HG03196 (cell line): ENCODE measurements at regions not wholly inside any gene's neighbourhood (a gene's known extent, or its start where the extent isn't known, plus 50 kb on each side); places are given as distances from the start of the nearest gene placed in this dataset.
"Not testable (repeated sequence)": the region's sequence is repeated elsewhere in the genome, so short reads cannot be mapped to it uniquely, and the experiment has no call there.

ENCODE experiments used
- ATAC-seq: cut with Tn5 transposase; IDR thresholded peaks from one replicate; pipeline ENCODE4 v1.9.1; 2021; ENCODE audit not compliant: unreplicated experiment

DNA sequence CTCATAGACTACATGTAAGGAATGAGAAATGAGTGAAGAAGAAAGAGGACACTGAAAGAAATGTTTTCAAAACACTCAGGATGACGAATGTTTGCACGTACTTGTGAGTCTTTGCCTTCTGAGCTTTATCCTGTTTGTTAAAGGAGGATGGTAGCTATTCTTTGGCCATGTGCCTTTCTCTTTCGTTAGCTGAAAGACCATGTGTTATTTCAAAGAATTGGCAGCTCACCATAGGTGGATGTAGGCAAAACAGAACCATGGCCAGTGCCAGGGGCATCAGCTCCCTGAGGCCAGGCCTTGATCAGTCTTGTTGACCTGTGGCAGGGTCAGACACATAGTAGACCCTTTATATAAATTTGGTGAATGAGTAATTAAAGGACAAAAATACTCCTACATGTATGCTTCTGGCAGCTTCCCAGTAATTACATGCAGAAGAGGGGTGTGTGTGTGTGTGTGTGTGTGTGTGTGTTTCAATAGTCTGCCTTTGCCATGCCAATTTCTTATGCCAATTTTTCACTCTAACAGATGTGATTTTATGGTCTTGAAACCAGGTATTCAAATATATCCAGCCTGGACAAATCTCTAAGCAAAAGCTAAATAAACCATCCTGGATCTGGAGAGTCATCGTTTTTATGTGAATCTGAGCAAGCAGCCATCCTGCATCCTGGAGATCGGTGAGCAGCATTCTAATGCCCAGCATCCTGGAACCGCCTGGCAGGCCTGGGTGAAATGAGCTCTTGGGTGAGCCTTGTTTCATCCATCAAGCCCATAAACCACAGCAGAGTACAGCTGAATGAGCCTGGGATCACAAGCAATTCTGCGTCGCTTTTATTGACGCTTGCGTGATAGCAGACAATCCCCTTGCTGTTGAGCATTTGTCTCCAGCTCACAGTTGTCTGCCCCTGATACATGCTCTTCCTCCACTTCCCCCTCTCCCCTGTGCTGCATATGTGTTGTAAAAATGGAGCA lies 475.4 kb downstream of the MED10 start:
- ATAC-seq: no peak

DNA sequence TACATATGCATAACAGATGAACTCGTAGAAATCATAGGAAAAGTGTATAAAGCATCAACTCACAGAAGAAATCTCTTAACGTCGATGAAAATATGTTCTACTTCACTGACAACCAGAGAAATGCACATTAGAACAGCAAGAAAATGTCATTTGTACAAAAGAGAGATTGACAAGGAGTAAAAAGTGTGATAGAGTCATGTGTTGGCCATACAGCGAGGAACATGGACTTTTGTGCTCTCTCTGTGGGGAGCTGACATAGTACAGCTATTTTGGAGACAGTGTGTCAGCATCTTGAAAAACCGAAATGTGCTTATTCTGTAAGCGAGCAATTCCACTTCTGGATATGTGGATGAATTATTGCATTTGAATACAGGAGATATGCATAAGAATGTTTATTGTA lies 477.9 kb downstream of the ICE1 start:
- ATAC-seq: no peak

DNA sequence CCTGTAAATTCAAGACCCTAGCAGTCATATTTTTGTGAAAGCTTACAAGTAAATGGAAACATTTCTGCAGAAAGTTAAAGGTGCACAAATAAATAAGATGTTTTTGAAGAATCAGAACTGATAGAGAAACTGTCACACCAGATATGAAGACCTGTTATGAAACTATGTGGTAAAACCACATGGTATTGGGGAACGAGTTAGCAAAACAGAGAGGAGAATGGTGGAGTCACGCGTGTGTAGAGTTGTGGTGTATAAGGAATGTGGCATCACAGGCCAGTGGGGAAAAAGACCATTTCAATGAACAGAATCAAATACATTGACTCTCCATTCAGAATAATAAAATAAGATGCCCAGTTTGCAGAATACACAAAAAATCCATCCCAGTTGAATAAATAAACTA lies 477.2 kb downstream of the ICE1 start:
- no peak for ATAC-seq

DNA sequence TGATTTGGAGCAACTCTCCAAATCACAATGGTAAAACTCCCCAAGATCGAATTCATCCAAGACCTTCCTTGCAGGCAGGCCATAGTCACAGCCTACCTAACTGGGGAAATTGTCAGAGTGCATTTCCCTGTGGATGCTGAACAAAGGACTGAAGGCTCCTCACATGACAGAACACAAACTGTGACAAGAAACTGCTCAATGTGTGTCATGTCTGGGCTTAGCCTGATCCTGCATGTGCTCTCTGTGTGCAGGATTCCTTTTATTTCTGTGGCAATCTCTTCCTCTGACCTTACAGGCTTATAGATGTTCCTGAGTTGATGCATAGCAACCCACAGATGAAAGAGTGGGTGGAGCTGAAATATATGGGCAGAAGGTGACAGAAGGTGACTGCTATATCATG lies 465.8 kb downstream of the ICE1 start:
- no peak for ATAC-seq

DNA sequence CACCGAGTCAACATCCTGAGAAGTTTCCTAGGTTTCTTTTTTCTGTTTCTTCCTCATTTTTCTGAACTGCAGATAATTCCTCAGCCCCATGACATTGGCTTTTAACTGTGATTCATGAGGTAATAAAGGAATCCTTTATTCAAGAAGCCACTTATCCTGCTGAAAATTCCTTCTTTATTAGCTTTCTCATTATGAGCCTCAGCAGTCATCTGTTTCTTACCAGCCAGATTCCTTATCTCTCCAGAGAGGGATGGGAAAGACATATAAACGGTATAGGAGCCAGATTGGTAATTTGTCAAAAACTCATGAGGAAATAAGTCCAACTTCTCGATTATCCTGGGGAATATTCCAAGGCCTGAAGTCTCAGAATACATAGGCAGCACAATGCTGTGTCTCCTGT lies 465.4 kb downstream of the ICE1 start:
- ATAC-seq: no peak

DNA sequence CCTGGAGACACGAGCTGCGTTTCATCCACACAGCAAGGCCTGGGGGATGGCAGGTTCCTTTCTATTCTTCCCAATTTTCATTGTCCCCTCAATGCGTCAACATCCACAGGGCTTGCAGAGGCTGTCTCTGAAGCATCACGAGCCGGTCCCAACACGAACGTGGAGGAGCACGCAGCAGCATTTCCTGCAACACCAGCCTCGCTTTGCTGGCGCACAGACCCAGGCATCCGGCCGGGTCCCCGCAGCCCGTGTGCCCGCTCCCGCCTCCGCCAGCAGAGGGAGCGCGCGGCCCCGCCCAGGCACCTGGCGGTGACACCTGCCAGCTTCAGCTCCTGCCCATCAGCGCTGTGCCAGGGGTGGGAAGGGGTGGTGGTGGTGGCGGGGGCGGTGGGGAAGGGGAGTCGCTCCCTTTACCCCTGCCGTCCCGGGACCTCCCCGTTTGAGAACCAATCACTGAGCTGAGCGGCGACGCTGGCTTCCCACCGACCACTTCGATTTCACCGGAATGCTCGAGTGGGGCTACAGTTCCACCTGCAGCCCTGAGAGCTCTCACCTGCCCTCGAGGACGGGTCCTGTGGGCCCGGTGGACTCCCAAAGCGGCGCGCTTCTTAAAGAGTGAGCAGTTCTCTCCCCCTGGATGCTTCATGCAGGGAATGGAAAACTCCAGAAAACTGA lies 464.5 kb downstream of the ICE1 start:
- no peak for ATAC-seq

DNA sequence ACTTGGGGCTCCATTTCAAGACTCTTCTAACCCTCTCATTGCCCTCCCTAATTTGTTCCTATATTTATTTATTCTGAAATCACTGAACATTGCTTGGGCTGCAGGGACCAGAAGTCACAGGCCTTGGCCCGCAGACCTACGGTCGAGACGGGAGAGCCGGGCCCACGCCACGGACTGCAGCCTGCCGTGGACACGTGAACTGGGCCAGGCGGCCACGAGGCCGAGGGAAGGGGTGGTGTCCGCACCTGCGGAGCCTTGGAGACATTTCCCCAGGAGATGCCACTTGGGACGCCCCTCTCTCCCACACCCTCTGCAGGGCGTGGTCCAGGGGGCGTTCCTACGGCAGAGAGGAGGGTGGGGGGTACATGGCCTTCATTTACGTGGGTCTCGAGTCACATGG lies 463.9 kb downstream of the ICE1 start:
- ATAC-seq: no peak

DNA sequence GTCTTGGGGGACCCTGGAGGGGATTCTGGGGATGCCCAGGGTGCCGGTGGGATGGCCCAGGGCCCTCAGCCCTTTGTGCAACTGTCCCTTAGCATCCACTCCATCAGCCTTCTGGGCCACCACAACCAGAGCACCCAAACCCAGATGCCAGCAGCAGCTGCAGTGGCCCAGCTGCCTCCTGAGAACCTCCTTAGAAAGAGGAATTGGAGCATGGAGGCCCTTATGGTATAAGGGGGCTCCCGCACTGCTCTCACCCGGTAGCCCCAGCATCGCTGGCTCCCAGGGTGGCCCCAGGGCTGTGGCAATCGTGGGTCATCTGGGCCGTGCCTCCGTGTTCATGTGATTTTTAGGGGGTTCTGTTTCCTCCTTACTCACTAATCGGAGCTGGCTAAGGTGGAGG lies 463.3 kb downstream of the ICE1 start:
- no peak for ATAC-seq

DNA sequence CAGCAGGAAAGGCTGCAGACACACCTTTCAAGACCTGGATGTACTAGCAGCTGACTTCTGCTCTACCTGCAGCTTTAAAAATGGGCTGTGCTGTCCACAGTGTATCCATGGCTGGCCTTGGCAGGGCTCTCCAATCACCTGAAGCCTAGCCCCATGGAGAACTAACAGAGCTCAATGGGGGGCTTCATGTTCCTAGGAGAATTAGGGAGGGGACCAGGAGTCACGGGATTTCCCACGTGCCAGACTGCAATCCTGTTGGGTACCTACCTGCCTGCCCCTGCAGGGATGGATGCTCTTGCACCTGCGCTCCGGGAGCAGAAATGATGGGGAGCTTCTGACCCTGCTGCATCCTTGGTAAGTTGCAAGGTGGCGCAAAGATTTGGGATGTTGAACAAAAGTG lies 462.1 kb downstream of the ICE1 start:
- no peak for ATAC-seq

DNA sequence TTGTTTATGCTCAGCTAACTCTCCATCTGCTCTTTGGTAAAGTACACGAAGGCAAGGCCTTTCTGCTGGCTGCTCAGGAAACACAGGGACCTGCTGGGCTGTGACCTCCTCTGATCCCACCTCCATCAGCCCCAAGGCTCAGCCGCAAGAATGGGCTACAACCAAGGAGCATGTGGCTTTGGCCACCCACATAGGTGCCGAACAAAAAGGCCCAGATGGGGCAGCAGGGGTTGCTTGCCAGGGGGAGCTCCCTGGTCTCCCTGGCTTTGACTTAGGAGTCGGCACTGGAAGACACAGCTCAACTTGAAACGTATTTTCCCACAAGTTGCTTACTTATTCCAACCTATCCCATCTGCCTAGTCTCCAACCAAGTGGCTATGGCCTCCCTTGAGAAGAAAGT lies 461.1 kb downstream of the ICE1 start:
- ATAC-seq: no peak

DNA sequence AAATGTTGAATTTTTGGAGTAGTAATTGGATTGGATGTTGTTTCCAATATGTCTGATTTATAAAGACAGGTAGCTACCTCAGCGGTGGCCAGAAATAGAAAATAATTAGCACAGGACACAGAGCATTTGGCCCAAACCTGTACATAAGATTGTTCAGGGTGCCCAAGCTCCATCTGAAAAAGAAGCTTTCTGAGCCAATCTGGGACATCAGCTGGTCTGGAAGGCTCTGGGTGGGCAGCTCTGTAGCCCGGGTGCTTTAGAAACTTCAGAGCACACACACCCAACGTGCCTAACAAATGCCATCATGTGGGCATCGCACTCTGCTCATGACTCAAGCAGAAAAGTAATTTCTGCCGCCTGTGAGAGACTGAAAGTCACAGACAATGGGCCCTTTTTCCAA lies 460.7 kb downstream of the ICE1 start:
- ATAC-seq: no peak

DNA sequence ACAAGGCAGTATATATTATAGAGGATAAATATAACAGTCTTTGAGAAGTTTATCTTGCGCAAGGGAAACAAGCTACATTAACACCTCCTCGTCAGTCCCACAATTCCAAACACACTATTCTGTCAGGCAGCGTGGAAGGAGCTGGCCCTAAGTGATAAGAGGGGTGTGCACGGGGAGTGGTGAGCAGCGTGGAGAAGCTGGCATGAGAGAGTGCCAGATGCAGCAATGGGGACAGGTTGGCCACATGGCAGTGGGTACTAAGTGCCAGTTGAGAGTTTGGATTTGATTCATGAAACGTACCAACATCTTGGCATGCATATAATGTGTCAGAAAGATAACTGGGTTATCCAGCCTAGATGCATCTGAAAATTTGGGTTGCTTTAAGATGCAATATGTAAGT lies 460.2 kb downstream of the ICE1 start:
- ATAC-seq: no peak

DNA sequence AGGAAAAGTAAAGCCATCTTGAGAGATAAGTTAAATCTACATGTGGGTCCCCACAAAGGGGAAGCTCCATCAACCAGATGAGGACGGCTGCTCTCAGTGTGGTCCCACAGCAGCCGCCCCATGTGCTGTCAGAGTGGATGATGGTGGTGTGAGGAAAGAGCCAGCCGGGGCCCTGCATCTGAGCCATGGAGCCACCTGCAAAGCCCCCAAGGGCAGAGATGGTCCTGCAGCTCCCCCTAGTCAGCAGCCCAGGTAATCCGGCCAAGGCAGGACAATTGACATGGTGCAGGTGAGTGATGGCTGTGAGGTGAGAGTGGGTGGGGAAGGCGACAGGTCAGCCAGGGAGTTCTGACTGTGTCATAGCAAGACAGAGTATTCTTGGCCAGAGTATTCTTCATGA lies 458.8 kb downstream of the ICE1 start:
- ATAC-seq: no peak

DNA sequence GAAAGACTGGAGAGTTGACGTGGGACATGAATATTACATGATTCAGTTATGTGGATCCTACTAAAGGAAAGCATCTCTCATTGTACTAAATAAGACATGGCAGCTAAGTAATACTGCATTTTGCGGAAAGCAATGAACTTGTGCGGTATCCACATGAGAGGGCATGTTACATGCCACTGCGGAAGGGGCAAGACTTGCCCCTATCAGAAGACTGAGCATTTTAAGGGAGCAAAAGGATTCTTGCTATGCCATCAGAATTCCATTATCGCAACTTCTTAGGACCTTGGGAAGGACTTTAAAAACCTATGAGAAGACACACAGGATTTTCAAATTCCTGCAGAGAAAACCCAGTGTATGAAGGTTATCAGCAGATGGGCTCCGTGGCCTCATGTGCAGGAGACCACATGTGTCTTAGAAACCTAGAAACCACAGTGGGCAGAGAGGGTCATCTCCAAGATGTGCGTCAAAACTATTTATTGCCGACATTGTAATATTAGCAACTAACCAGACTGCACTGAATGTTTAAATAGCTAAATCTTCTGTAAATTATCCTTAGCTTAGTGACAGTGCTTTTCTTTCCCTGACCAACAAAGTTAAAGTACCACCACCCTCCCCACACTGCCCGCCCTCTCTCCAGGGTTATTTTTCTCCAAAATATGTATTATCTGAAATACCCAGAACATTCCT lies 457.7 kb downstream of the ICE1 start:
- no peak for ATAC-seq

DNA sequence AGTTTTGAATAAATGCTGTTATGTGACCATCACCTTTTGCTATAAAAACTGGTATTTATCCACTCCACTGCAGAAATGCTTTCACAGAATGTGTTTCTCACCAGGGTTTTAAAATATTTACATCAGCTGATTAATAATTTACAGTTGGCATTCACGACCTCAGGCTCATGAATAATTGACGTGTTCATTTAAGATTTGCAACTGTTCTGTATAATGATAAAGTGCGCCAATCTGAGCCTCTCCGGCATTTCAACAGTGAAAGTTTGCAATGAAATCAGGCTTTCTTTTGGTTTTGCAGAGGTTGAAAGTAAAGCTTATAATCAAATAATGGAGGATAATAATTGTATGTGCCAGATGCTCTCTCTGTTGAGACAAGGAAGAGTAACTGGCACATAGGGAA lies 434.9 kb downstream of the ICE1 start:
- ATAC-seq: no peak

DNA sequence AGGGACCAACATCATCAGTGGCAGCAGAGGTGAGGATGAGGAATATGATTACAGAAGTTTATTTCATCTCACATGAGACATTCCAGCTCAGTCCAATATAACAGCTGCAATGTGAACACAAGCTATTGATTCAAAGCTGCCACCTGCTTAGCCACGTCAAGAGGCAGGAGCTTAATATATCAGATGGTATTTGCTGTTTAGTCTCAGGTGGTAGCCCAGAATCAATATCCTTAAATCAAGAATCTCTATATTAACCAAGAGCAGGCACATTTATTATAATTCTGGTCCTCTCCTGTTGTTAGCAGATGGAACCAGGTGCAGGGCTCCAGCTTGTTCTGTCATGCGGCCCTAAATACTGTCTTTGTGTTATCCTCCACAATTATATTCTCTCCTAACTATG lies 431.6 kb downstream of the ICE1 start:
- no peak for ATAC-seq

DNA sequence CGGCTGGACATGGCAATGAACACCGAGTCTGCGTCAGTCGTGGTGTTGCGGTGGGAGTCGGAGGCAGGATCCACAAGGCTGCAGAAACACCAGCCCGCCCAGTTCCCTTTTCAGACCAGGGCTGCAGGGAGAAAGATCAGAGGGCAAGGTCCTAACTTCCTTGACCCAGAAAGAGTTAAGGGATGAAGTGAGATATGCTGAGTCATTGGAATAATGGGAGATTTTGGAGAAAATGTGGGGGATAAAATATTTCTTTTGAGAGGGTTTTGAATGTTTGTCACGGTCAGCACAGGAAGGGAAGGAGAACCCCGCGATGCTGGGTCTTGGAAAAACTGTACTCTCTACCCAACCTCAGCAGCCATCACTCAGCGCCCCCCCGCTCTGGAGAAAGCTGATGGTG lies 416.0 kb downstream of the ICE1 start:
- ATAC-seq: no peak

DNA sequence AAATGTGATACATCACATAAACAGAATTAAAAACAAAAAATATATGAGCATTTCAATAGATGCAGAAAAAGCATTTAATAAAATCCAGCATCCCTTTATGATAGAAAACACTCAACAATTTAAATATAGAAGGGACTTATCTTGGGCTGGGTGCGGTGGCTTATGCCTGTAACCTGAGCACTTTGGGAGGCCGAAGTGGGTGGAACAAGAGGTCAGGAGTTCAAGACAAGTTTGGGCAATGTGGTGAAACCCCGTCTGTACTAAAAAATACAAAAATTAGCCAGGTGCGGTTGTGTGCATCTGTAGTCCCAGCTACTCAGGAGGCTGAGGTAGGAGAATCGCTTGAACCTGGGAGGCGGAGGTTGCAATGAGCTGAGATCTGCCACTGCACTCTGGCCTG lies 409.1 kb downstream of the ICE1 start:
- ATAC-seq: not testable (repeated sequence)

DNA sequence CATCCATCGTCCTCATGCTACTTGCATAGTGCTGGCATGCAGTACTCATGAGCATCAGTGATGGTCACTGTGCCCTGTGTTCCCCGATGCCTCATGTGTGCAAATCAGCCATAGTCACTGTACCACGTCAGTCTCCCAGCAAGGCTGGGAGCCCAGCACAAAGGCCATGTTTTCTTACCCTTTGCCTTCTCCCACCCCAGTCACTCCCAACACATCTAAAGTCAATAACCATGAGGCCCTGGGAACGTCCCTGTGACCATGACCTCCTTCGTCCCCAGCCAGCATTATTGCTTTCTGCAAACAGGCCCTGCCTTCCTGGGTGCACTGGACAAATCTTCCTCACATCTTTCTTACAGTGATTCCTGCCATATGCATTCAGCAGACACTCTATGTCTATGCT lies 406.1 kb downstream of the ICE1 start:
- ATAC-seq: no peak

DNA sequence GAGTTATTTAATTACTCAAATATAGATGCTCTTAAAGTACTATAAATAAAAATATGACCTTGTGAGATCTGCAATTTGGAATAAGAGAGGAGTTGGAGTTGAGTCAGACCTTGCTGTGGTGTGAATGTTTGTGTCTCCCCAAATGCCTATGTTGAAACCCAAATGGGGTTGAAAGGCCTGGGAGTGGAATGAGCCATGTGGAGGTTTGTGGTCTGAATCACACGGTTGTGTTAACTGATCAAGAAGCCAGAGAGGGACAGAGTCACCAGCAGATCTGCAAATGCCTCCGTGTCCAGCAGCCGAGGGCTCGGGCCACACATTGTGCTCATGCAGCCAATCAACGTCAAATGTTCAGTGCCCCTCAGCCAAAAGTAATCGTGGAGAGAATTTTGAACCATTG lies 404.4 kb downstream of the ICE1 start:
- ATAC-seq: no peak

DNA sequence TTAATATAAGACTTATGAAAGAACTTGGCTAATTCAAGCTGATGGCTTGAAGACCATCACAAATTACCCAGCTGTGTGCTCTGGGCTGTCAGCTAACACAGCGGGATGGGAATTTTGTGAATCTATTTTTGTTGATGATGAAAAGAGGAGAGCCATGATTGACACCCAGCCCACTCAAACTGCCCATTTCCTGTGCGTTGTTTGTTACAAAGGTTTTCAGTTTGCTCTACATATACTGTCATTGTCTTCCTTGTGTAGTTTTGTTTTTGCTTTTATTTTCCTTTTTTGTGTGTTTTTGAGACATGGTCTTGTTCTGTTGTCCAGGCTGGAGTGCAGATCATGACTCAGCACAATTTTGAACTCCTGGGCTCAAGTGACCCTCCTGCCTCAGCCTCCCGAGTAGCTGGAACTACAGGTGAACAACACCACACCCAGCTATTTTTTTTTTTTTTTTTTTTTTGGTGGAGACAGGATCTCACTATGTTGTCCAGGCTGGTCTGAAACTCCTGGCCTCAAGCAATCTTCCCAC lies 400.3 kb downstream of the ICE1 start:
- no peak for ATAC-seq

DNA sequence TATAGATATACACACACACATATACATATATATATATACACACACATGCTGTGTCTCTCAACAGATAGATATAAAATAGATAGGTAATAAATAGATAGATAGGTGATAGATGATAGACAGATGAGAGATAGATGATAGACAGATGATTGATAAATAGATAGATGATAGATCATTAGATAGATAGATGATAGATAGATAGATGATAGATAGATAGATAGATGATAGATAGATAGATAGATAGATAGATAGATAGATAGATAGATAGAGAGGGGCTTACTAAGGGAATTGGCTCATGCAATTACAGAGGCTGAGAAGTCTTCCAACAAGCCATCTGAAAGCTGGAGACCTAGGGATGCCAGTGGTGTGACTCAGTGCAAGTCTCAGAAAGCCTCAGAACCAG lies 394.5 kb downstream of the ICE1 start:
- no peak for ATAC-seq
